ENCODE measurements at regions not wholly inside any gene's neighbourhood (a gene's known extent, or its start where the extent isn't known, plus 50 kb on each side); places are given as distances from the start of the nearest gene placed in this dataset.
A peak's percentile ranks its signal among the peaks of the same experiment; 100 is the strongest.

- no peak overlapping the region for H3K4me3 ChIP-seq (ENCODE audit: extremely low read depth in 1 of 4, insufficient read depth in 2 of 4, low read depth in 3 of 4, low read length in 4 of 4)
- no peak overlapping the region for H2BK20ac ChIP-seq (ENCODE audit: low read length)
- H2AFZ ChIP-seq (ENCODE audit: low read length): no peak overlapping the region
- no peak overlapping the region for H2BK5ac ChIP-seq (ENCODE audit: low read depth, low read length)
- TF ChIP-seq MAFK (IDR thresholded peaks at IDR 0.05; ENCODE audit: low read depth, low read length): peak; percentile 79; the same call in 1 of the 2 replicates
- TF ChIP-seq CTCF (IDR thresholded peaks at IDR 0.05; ENCODE audit: control extremely low read depth in 1 of 3, insufficient read depth in 1 of 3, low read depth in 1 of 3, low read length in 3 of 3): no peak
- TF ChIP-seq MAX (IDR thresholded peaks at IDR 0.05): no peak
- no peak overlapping the region for H3K56ac ChIP-seq (replicated peaks; ENCODE audit: insufficient read length, low read depth, low read length)
- no peak overlapping the region for H2AK5ac ChIP-seq (ENCODE audit: low read depth, low read length)
- ChIA-PET POLR2A (ENCODE audit: partially characterized antibody) (no interaction called here), CTCF (ENCODE audit: partially characterized antibody) (interaction anchor here (1.3 kb wide), 1 partner anchor 35 kb away, joined by 3 read pairs; no protein-coding TSS in a partner anchor)
- H2BK120ac ChIP-seq (replicated peaks; ENCODE audit: low read depth, low read length): no peak overlapping the region
- H3K4me1 ChIP-seq (replicated peaks in 1 of 4; ENCODE audit: control insufficient read depth in 3 of 4, insufficient read depth in 4 of 4, low read length in 3 of 4): no peaks in the 10 kb centered on the region
- H3K27me3 ChIP-seq (replicated peaks in 1 of 4; ENCODE audit: control insufficient read depth in 3 of 4, extremely low read depth in 1 of 4, insufficient read depth in 3 of 4, low read length in 3 of 4): no peaks in the 10 kb centered on the region
- no peak overlapping the region for H4K5ac ChIP-seq (ENCODE audit: insufficient read length, low read depth, low read length)
- H2BK12ac ChIP-seq (ENCODE audit: low read depth, low read length): no peak overlapping the region
- no peak overlapping the region for H3K27ac ChIP-seq (ENCODE audit: low read depth, low read length)
- H3K4ac ChIP-seq (replicated peaks; ENCODE audit: insufficient read length, low read depth, low read length): no peak overlapping the region
- H3K9me3 ChIP-seq (ENCODE audit: insufficient read depth in 2 of 2, low read depth in 1 of 2, low read length in 1 of 2): peaks cover 0 to 8% of the 10 kb centered on the region in 2 experiments; a peak in 1 of 4 replicates
- DNase-seq (ENCODE audit: low read depth in 1 of 2, low spot score in 2 of 2): no peak
- H3K23me2 ChIP-seq (ENCODE audit: low read depth, low read length): no peaks in the 10 kb centered on the region
- H4K20me1 ChIP-seq (replicated peaks in 1 of 2; ENCODE audit: control insufficient read depth in 1 of 2, insufficient read depth in 2 of 2, low read length in 2 of 2): no peaks in the 10 kb centered on the region
- no peak for FAIRE-seq
- no peaks in the 10 kb centered on the region for H3K79me1 ChIP-seq (ENCODE audit: low read depth, low read length)
- no peak overlapping the region for H2BK15ac ChIP-seq (ENCODE audit: low read length)
- no peak overlapping the region for H3K14ac ChIP-seq (ENCODE audit: insufficient read length)
- no peak overlapping the region for H4K8ac ChIP-seq (ENCODE audit: extremely low read depth, insufficient read depth, low read length)
- no peak overlapping the region for H3K23ac ChIP-seq (ENCODE audit: insufficient read length)
- no peaks in the 10 kb centered on the region for H3K79me2 ChIP-seq (ENCODE audit: control insufficient read depth in 1 of 2, insufficient read depth in 2 of 2, low read length in 2 of 2)
- H3K18ac ChIP-seq (ENCODE audit: extremely low read depth, low read length): no peak overlapping the region
- H3K4me2 ChIP-seq (ENCODE audit: insufficient read depth in 1 of 2, low read depth in 2 of 2, low read length in 2 of 2): no peak overlapping the region
- H3K36me3 ChIP-seq (ENCODE audit: control insufficient read depth in 2 of 4, insufficient read depth in 4 of 4, low read length in 3 of 4): no peaks in the 10 kb centered on the region
- no peak overlapping the region for H3K9ac ChIP-seq (replicated peaks in 1 of 4; ENCODE audit: extremely low read depth in 1 of 4, low read depth in 3 of 4, low read length in 3 of 4)
- H4K91ac ChIP-seq (replicated peaks; ENCODE audit: insufficient read length, low read length): no peak overlapping the region
Measured at GRCh38 chr10:36479073-36479472, 646.3 kb upstream of the ANKRD30A start.
